Ovary (tissue), 3 donors: ENCODE measurements at regions not wholly inside any gene's neighbourhood (a gene's known extent, or its start where the extent isn't known, plus 50 kb on each side); places are given as distances from the start of the nearest gene placed in this dataset.

Experiments
- EP300 ChIP-seq: sonication (generic); formaldehyde crosslinking; IDR thresholded peaks from one replicate; pipeline ENCODE4 v1.6.1; 2017; ENCODE audit warnings: antibody characterized with exemption
- POLR2A ChIP-seq: fragments of 450-650 bp; IDR thresholded peaks from one replicate; pipeline ENCODE4 v1.6.1; 2017; ENCODE audit warnings: antibody characterized with exemption, mild to moderate bottlenecking, moderate library complexity
- TF ChIP-seq, protein P1 (sequence below), 3 donors: fragments of 450-650 bp in 2 of 3; fragments of 200-600 bp in 1 of 3; IDR thresholded peaks; one replicate each; pipeline versions ENCODE4 v1.5.1 to v1.8.0; 2016 to 2022; ENCODE audit warnings: antibody characterized with exemption in 3 of 3, mild to moderate bottlenecking in 1 of 3
- donor health status: DM: no; HTN: no; CAD: no.

DNA sequence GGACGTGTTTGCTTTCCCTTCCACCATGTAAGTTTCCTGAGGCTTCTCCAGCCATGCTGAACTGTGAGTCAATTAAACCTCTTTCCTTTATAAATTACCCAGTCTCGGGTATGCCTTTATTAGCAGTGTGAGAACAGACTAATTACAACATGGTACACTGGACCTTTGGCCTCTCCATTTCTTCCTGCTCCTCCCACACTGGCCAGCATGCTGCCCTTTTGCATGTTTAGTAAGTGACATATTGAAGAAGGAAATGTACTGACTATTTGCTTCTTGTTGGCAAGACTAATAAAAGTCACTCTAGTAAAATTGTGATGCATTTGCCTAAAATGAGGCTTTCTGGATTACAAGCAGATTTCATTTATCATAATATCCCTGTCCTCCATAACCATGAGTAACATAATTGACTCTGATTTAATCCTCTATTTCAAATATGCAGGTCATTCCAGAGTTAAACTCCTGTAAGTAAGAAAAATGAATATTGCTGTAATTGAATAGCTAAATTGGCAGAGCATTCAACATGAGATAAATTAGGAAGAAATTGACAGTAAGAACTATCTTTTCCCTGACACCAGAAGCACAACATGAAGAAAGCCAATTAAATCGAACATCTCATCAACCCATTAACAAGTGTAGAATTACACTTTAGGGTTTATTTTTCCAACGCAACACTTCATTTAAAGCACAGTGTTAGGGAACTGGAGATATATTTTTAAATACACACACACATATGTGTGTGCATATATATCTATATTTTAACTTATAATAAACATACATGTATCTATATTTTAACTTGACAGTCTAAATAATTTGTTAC lies 427.8 kb upstream of the ZP4 start:
- TF ChIP-seq, protein P1, sequence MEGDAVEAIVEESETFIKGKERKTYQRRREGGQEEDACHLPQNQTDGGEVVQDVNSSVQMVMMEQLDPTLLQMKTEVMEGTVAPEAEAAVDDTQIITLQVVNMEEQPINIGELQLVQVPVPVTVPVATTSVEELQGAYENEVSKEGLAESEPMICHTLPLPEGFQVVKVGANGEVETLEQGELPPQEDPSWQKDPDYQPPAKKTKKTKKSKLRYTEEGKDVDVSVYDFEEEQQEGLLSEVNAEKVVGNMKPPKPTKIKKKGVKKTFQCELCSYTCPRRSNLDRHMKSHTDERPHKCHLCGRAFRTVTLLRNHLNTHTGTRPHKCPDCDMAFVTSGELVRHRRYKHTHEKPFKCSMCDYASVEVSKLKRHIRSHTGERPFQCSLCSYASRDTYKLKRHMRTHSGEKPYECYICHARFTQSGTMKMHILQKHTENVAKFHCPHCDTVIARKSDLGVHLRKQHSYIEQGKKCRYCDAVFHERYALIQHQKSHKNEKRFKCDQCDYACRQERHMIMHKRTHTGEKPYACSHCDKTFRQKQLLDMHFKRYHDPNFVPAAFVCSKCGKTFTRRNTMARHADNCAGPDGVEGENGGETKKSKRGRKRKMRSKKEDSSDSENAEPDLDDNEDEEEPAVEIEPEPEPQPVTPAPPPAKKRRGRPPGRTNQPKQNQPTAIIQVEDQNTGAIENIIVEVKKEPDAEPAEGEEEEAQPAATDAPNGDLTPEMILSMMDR (IDR thresholded peaks at IDR 0.05) = no peak
- TF ChIP-seq EP300 (no peak), POLR2A (no peak)
